ENCODE measurements at regions not wholly inside any gene's neighbourhood (a gene's known extent, or its start where the extent isn't known, plus 50 kb on each side); places are given as distances from the start of the nearest gene placed in this dataset.

- no peak for DNase-seq (ENCODE audit: low read depth in 2 of 2)
Measured at GRCh38 chr9:108108852-108109448, 619.4 kb upstream of the KLF4 start.

- no peak for DNase-seq (ENCODE audit: low read depth in 2 of 2)
Measured at GRCh38 chr9:108108280-108108851, 618.8 kb upstream of the KLF4 start.

- no peak for DNase-seq (ENCODE audit: low read depth in 2 of 2)
Measured at GRCh38 chr9:108105885-108106284, 616.3 kb upstream of the KLF4 start.

GRCh38 chr9:108104991-108105390 lies 615.4 kb upstream of the KLF4 start:
- DNase-seq (ENCODE audit: low read depth in 2 of 2): no peak

GRCh38 chr9:108103046-108103693 lies 613.6 kb upstream of the KLF4 start:
- no peak for DNase-seq (ENCODE audit: low read depth in 2 of 2)

GRCh38 chr9:108101410-108101809 lies 611.8 kb upstream of the KLF4 start:
- no peak for DNase-seq (ENCODE audit: low read depth in 2 of 2)

- DNase-seq (ENCODE audit: low read depth in 2 of 2): no peak
Measured at GRCh38 chr9:108100571-108100970, 611.0 kb upstream of the KLF4 start.

GRCh38 chr9:108099854-108100253 lies 610.3 kb upstream of the KLF4 start:
- peak in 1 of 2 donors; percentile 2 for DNase-seq (ENCODE audit: low read depth in 2 of 2)

- no peak for DNase-seq (ENCODE audit: low read depth in 2 of 2)
Measured at GRCh38 chr9:108095496-108095895, 605.9 kb upstream of the KLF4 start.

GRCh38 chr9:108094676-108094993 lies 605.1 kb upstream of the KLF4 start:
- no peak for DNase-seq (ENCODE audit: low read depth in 2 of 2)

- no peak for DNase-seq (ENCODE audit: low read depth in 2 of 2)
Measured at GRCh38 chr9:108093773-108094675, 604.5 kb upstream of the KLF4 start.

- no peak for DNase-seq (ENCODE audit: low read depth in 2 of 2)
Measured at GRCh38 chr9:108088916-108089315, 599.3 kb upstream of the KLF4 start.

- peak; percentile 1 to 54 for DNase-seq (ENCODE audit: low read depth in 2 of 2)
Measured at GRCh38 chr9:108087781-108088180, 598.2 kb upstream of the KLF4 start.

- DNase-seq (ENCODE audit: low read depth in 2 of 2): no peak
Measured at GRCh38 chr9:108086624-108087023, 597.1 kb upstream of the KLF4 start.

- DNase-seq (ENCODE audit: low read depth in 2 of 2): no peak
Measured at GRCh38 chr9:108085294-108085693, 595.7 kb upstream of the KLF4 start.

- no peak for DNase-seq (ENCODE audit: low read depth in 2 of 2)
Measured at GRCh38 chr9:108083796-108084352, 594.3 kb upstream of the KLF4 start.

- DNase-seq (ENCODE audit: low read depth in 2 of 2): no peak
Measured at GRCh38 chr9:108083160-108083750, 593.7 kb upstream of the KLF4 start.

GRCh38 chr9:108081112-108081511 lies 591.5 kb upstream of the KLF4 start:
- no peak for DNase-seq (ENCODE audit: low read depth in 2 of 2)

GRCh38 chr9:108080285-108080684 lies 590.7 kb upstream of the KLF4 start:
- no peak for DNase-seq (ENCODE audit: low read depth in 2 of 2)

- no peak for DNase-seq (ENCODE audit: low read depth in 2 of 2)
Measured at GRCh38 chr9:108078811-108079210, 589.2 kb upstream of the KLF4 start.

- DNase-seq (ENCODE audit: low read depth in 2 of 2): no peak
Measured at GRCh38 chr9:108078375-108078774, 588.8 kb upstream of the KLF4 start.

GRCh38 chr9:108077556-108077955 lies 588.0 kb upstream of the KLF4 start:
- DNase-seq (ENCODE audit: low read depth in 2 of 2): no peak

Measured in dermis microvascular lymphatic vessel endothelial cell (primary cell).